ENCODE measurements at regions not wholly inside any gene's neighbourhood (a gene's known extent, or its start where the extent isn't known, plus 50 kb on each side); places are given as distances from the start of the nearest gene placed in this dataset.

GRCh38 chr13:76472916-76473315, 413.3 kb downstream of the KCTD12 start:
- no peak for TF ChIP-seq FOXM1 (IDR thresholded peaks at IDR 0.05; ENCODE audit: borderline replicate concordance)
- TF ChIP-seq TARDBP (IDR thresholded peaks at IDR 0.05) = no peak
- TF ChIP-seq FOXA1 (IDR thresholded peaks at IDR 0.05) = no peak
- TF ChIP-seq PKNOX1 (IDR thresholded peaks at IDR 0.05) = no peak
- TF ChIP-seq L3MBTL2 (conservative IDR thresholded peaks at IDR 0.05) = no peak
- TF ChIP-seq ELF4 (IDR thresholded peaks at IDR 0.05) = no peak
- TF ChIP-seq ARNT (IDR thresholded peaks at IDR 0.05) = no peak
- no peak for TF ChIP-seq CTBP1 (IDR thresholded peaks at IDR 0.05; ENCODE audit: borderline replicate concordance)
- TF ChIP-seq ZNF384 (IDR thresholded peaks at IDR 0.05) = no peak
- TF ChIP-seq SP1 (IDR thresholded peaks at IDR 0.05) = no peak
- TF ChIP-seq HDGF (IDR thresholded peaks at IDR 0.05; ENCODE audit: borderline replicate concordance) = no peak
- TF ChIP-seq SUZ12 (IDR thresholded peaks at IDR 0.05) = no peak
- no peak for TF ChIP-seq BHLHE40 (IDR thresholded peaks at IDR 0.05; ENCODE audit: borderline replicate concordance)
- no peak for TF ChIP-seq FOXK2 (IDR thresholded peaks at IDR 0.05)
- ChIA-PET POLR2A (no interaction called here), CTCF (interaction anchor here (0.7 to 5.6 kb wide), 3 partner anchors 596 to 604 kb away, joined by 3 to 44 read pairs (median 4); no protein-coding TSS in a partner anchor)
- DNase-seq (ENCODE audit: extremely low spot score) = no peak

GRCh38 chr13:76471486-76471885, 414.7 kb downstream of the KCTD12 start:
- no peak for DNase-seq (ENCODE audit: extremely low spot score)
- TF ChIP-seq BHLHE40 (IDR thresholded peaks at IDR 0.05; ENCODE audit: borderline replicate concordance) (no peak), LEF1 (IDR thresholded peaks at IDR 0.05; ENCODE audit: borderline replicate concordance) (no peak), NFRKB (IDR thresholded peaks at IDR 0.05) (no peak), ZNF384 (IDR thresholded peaks at IDR 0.05) (no peak), TARDBP (IDR thresholded peaks at IDR 0.05) (no peak), ELF4 (IDR thresholded peaks at IDR 0.05) (no peak), HDGF (IDR thresholded peaks at IDR 0.05; ENCODE audit: borderline replicate concordance) (no peak), SUZ12 (IDR thresholded peaks at IDR 0.05) (no peak), L3MBTL2 (conservative IDR thresholded peaks at IDR 0.05) (no peak), FOXA1 (IDR thresholded peaks at IDR 0.05) (no peak), CTBP1 (IDR thresholded peaks at IDR 0.05; ENCODE audit: borderline replicate concordance) (no peak), ARNT (IDR thresholded peaks at IDR 0.05) (no peak), SP1 (IDR thresholded peaks at IDR 0.05) (no peak), FOXK2 (IDR thresholded peaks at IDR 0.05) (no peak)
- POLR2A ChIA-PET = no interaction called here
- CTCF ChIA-PET = interaction anchor here (0.6 to 5.6 kb wide), 5 partner anchors 532 to 776 kb away, joined by 3 to 44 read pairs (median 5); no protein-coding TSS in a partner anchor

- TF ChIP-seq ELF4 (IDR thresholded peaks at IDR 0.05) = 0 out of 2 replicates have a peak, but pooled peaks have one; percentile 11
- no peak for TF ChIP-seq ZNF384 (IDR thresholded peaks at IDR 0.05)
- no peak for DNase-seq (ENCODE audit: extremely low spot score)
- POLR2A ChIA-PET = no interaction called here
- CTCF ChIA-PET = interaction anchor here (0.6 to 5.6 kb wide), 3 partner anchors 579 to 775 kb away, joined by 4 to 44 read pairs (median 7); no protein-coding TSS in a partner anchor
Observed at GRCh38 chr13:76470991-76471390, 415.2 kb downstream of the KCTD12 start.

GRCh38 chr13:76466043-76466442, 420.2 kb downstream of the KCTD12 start:
- TF ChIP-seq PKNOX1 (IDR thresholded peaks at IDR 0.05) (no peak), SP1 (IDR thresholded peaks at IDR 0.05) (no peak), CTBP1 (IDR thresholded peaks at IDR 0.05; ENCODE audit: borderline replicate concordance) (no peak), HDGF (IDR thresholded peaks at IDR 0.05; ENCODE audit: borderline replicate concordance) (no peak), SUZ12 (IDR thresholded peaks at IDR 0.05) (no peak), ZNF384 (IDR thresholded peaks at IDR 0.05) (no peak)
- ChIA-PET CTCF (no interaction called here), POLR2A (no interaction called here)
- no peak for DNase-seq (ENCODE audit: extremely low spot score)

- no peak for DNase-seq (ENCODE audit: extremely low spot score)
- no peak for TF ChIP-seq PKNOX1 (IDR thresholded peaks at IDR 0.05)
- TF ChIP-seq FOXM1 (IDR thresholded peaks at IDR 0.05; ENCODE audit: borderline replicate concordance) = no peak
- no peak for TF ChIP-seq ELF4 (IDR thresholded peaks at IDR 0.05)
- no peak for TF ChIP-seq SUZ12 (IDR thresholded peaks at IDR 0.05)
- no peak for TF ChIP-seq FOXK2 (IDR thresholded peaks at IDR 0.05)
- TF ChIP-seq ZNF384 (IDR thresholded peaks at IDR 0.05) = no peak
- no peak for TF ChIP-seq L3MBTL2 (conservative IDR thresholded peaks at IDR 0.05)
- TF ChIP-seq SP1 (IDR thresholded peaks at IDR 0.05) = no peak
- TF ChIP-seq FOXA1 (IDR thresholded peaks at IDR 0.05) = no peak
- TF ChIP-seq ARNT (IDR thresholded peaks at IDR 0.05) = no peak
- TF ChIP-seq HDGF (IDR thresholded peaks at IDR 0.05; ENCODE audit: borderline replicate concordance) = no peak
- no peak for TF ChIP-seq TARDBP (IDR thresholded peaks at IDR 0.05)
- TF ChIP-seq BHLHE40 (IDR thresholded peaks at IDR 0.05; ENCODE audit: borderline replicate concordance) = no peak
- TF ChIP-seq LEF1 (IDR thresholded peaks at IDR 0.05; ENCODE audit: borderline replicate concordance) = no peak
- TF ChIP-seq CTBP1 (IDR thresholded peaks at IDR 0.05; ENCODE audit: borderline replicate concordance) = no peak
- no peak for TF ChIP-seq NFRKB (IDR thresholded peaks at IDR 0.05)
- POLR2A ChIA-PET = no interaction called here
- CTCF ChIA-PET = no interaction called here
Observed at GRCh38 chr13:76463314-76463713, 422.9 kb downstream of the KCTD12 start.

- CTCF ChIA-PET = interaction anchor here (0.6 to 1.4 kb wide), 2 partner anchors 13 to 95 kb away, joined by 3 to 4 read pairs; no protein-coding TSS in a partner anchor
- DNase-seq (ENCODE audit: extremely low spot score) = no peak
- POLR2A ChIA-PET = no interaction called here
- TF ChIP-seq SP1 (IDR thresholded peaks at IDR 0.05) (no peak), NFRKB (IDR thresholded peaks at IDR 0.05) (no peak), SUZ12 (IDR thresholded peaks at IDR 0.05) (no peak), PKNOX1 (IDR thresholded peaks at IDR 0.05) (no peak), LEF1 (IDR thresholded peaks at IDR 0.05; ENCODE audit: borderline replicate concordance) (no peak), ARNT (IDR thresholded peaks at IDR 0.05) (no peak), ELF4 (IDR thresholded peaks at IDR 0.05) (no peak), FOXA1 (IDR thresholded peaks at IDR 0.05) (no peak), BHLHE40 (IDR thresholded peaks at IDR 0.05; ENCODE audit: borderline replicate concordance) (no peak), TARDBP (IDR thresholded peaks at IDR 0.05) (no peak), FOXK2 (IDR thresholded peaks at IDR 0.05) (no peak), L3MBTL2 (conservative IDR thresholded peaks at IDR 0.05) (no peak), HDGF (IDR thresholded peaks at IDR 0.05; ENCODE audit: borderline replicate concordance) (no peak), FOXM1 (IDR thresholded peaks at IDR 0.05; ENCODE audit: borderline replicate concordance) (no peak), CTBP1 (IDR thresholded peaks at IDR 0.05; ENCODE audit: borderline replicate concordance) (no peak), ZNF384 (IDR thresholded peaks at IDR 0.05) (no peak)
Observed at GRCh38 chr13:76461999-76462398, 424.2 kb downstream of the KCTD12 start.

All from HEK293T (cell line).